PC-3 (cell line): ENCODE measurements at regions not wholly inside any gene's neighbourhood (a gene's known extent, or its start where the extent isn't known, plus 50 kb on each side); places are given as distances from the start of the nearest gene placed in this dataset.

Experiments
- CTCF ChIP-seq: fragments of 300-600 bp; sonication (generic); conservative IDR thresholded peaks from 2 replicates; pipeline ENCODE4 v1.5.1; 2017; ENCODE audit warnings: antibody characterized with exemption, low read depth, mild to moderate bottlenecking, low read length
- EZH2 ChIP-seq: fragments of 300-600 bp; sonication (generic); IDR thresholded peaks from one replicate; pipeline ENCODE4 v1.6.1; 2017; ENCODE audit warnings: antibody characterized with exemption, mild to moderate bottlenecking, low read length; ENCODE audit not compliant: unreplicated experiment
- EZH2phosphoT487 ChIP-seq: fragments of 300-600 bp; sonication (generic); IDR thresholded peaks from 2 replicates; pipeline ENCODE4 v1.6.1; 2018; ENCODE audit warnings: mild to moderate bottlenecking, antibody characterized with exemption, low read length, borderline replicate concordance

DNA sequence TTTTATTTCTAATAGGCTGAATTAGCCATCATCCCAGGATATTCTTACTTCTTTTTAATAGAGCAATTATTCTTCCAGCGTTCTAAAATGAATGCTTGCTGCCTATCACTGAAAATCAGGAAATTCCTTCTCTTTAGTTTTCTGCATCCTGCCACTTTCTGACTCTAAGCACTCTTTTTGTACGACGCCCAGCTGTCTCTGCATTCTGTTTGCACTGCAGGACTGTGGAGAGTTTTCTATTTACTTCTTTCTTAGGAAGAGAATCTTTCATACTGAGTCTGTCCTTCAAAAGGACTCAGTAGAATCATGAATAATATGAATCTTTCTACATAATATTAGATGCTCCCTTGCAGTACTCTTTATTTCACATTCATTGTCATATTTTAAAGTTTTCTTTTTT lies 360.4 kb upstream of the DSEL start:
- TF ChIP-seq EZH2: no peak
- TF ChIP-seq CTCF: no peak
- TF ChIP-seq EZH2phosphoT487: no peak
